Neural progenitor cell (in vitro differentiated cells): ENCODE measurements at regions not wholly inside any gene's neighbourhood (a gene's known extent, or its start where the extent isn't known, plus 50 kb on each side); places are given as distances from the start of the nearest gene placed in this dataset.

Experiments used
- DNase-seq: peaks from one replicate; pipeline ENCODE4 v3.0.0-alpha.2; 2016; ENCODE audit warnings: low spot score
- H2AFZ ChIP-seq: fragments of 200-600 bp; sonication (generic); replicated peaks from 2 replicates; pipeline ENCODE4 v1.6.1; 2016; ENCODE audit warnings: antibody characterized with exemption
- H3F3A ChIP-seq: fragments of 200-600 bp; sonication (generic); 2 replicates; pipeline ENCODE4 v1.6.1; 2016; ENCODE audit warnings: antibody characterized with exemption, low read depth
- H3K27ac ChIP-seq: fragments of 200-600 bp; sonication (generic); 2 replicates; pipeline ENCODE4 v1.5.1; 2016; ENCODE audit warnings: mild to moderate bottlenecking
- H3K27me3 ChIP-seq: fragments of 200-600 bp; sonication (generic); 2 replicates; pipeline ENCODE4 v1.6.1; 2016; ENCODE audit warnings: mild to moderate bottlenecking, moderate library complexity
- H3K36me3 ChIP-seq: fragments of 200-600 bp; sonication (generic); 2 replicates; pipeline ENCODE4 v1.5.1; 2016
- H3K4me1 ChIP-seq: fragments of 200-600 bp; sonication (generic); 2 replicates; pipeline ENCODE4 v1.6.1; 2016; ENCODE audit warnings: mixed run types
- H3K4me2 ChIP-seq: fragments of 200-600 bp; sonication (generic); 2 replicates; pipeline ENCODE4 v1.6.1; 2016
- H3K4me3 ChIP-seq: fragments of 200-600 bp; sonication (generic); 2 replicates; pipeline ENCODE4 v1.5.1; 2016
- H3K79me2 ChIP-seq: fragments of 200-600 bp; sonication (generic); 2 replicates; pipeline ENCODE4 v1.6.1; 2016; ENCODE audit warnings: low read depth
- H3K9ac ChIP-seq: fragments of 200-600 bp; sonication (generic); 2 replicates; pipeline ENCODE4 v1.6.1; 2016
- H3K9me3 ChIP-seq: fragments of 200-600 bp; sonication (generic); 2 replicates; pipeline ENCODE4 v1.5.1; 2016; ENCODE audit warnings: low read depth
- H4K20me1 ChIP-seq: fragments of 200-600 bp; sonication (generic); 2 replicates; pipeline ENCODE4 v1.6.1; 2016; ENCODE audit warnings: low read depth
- H3K27ac Mint-ChIP-seq: 3 replicates; pipeline ENCODE4 v1.8.0; 2021; ENCODE audit warnings: mixed read lengths
- H3K27me3 Mint-ChIP-seq: 2 replicates; pipeline ENCODE4 v1.8.0; 2022; ENCODE audit warnings: low read depth, mild to moderate bottlenecking, inconsistent platforms, moderate library complexity, mixed read lengths; ENCODE audit not compliant: insufficient read depth
- H3K36me3 Mint-ChIP-seq: 3 replicates; pipeline ENCODE4 v1.8.0; 2021; ENCODE audit warnings: mixed read lengths
- H3K4me1 Mint-ChIP-seq: 3 replicates; pipeline ENCODE4 v1.8.0; 2021; ENCODE audit warnings: mixed read lengths
- H3K4me3 Mint-ChIP-seq: 3 replicates; pipeline ENCODE4 v1.8.0; 2021; ENCODE audit warnings: mild to moderate bottlenecking, moderate library complexity, mixed read lengths
- H3K9me3 Mint-ChIP-seq: 3 replicates; pipeline ENCODE4 v1.8.0; 2020; ENCODE audit warnings: mixed read lengths
- CTCF ChIP-seq: fragments of 200-600 bp; sonication (generic); IDR thresholded peaks from 2 replicates; pipeline ENCODE4 v1.5.1; 2017; ENCODE audit warnings: antibody characterized with exemption, mild to moderate bottlenecking
- EZH2 ChIP-seq: fragments of 200-600 bp; sonication (generic); IDR thresholded peaks from 2 replicates; pipeline ENCODE4 v1.6.1; 2017; ENCODE audit warnings: antibody characterized with exemption, mild to moderate bottlenecking, moderate library complexity
- EZH2phosphoT487 ChIP-seq: fragments of 200-600 bp; sonication (generic); IDR thresholded peaks from 2 replicates; pipeline ENCODE4 v1.6.1; 2017; ENCODE audit warnings: antibody characterized with exemption

GRCh38 chr6:43950051-43950605 is 177.1 kb downstream of the MRPL14 start:
- Histone ChIP-seq H2AFZ (no peak overlapping the region), H3K4me1 (peaks cover 10% of the 10 kb centered on the region), H3K4me3 (no peak overlapping the region), H3K9ac (no peak overlapping the region), H3K36me3 (no peaks in the 10 kb centered on the region), H3K4me2 (no peak overlapping the region), H3F3A (no peaks in the 10 kb centered on the region), H3K79me2 (no peaks in the 10 kb centered on the region), H3K27ac (no peak overlapping the region), H3K9me3 (no peaks in the 10 kb centered on the region), H4K20me1 (no peaks in the 10 kb centered on the region), H3K27me3 (no peaks in the 10 kb centered on the region)
- TF ChIP-seq EZH2phosphoT487 (no peak), CTCF (no peak), EZH2 (no peak)
- DNase-seq, result no peak
- H3K9me3 Mint-ChIP-seq, result peaks cover 8% of the 10 kb centered on the region
- peaks cover 15% of the 10 kb centered on the region for H3K4me1 Mint-ChIP-seq
- H3K4me3 Mint-ChIP-seq, result no peak overlapping the region
- H3K27me3 Mint-ChIP-seq, result no peaks in the 10 kb centered on the region
- H3K27ac Mint-ChIP-seq, result no peak overlapping the region
- no peaks in the 10 kb centered on the region for H3K36me3 Mint-ChIP-seq

DNA sequence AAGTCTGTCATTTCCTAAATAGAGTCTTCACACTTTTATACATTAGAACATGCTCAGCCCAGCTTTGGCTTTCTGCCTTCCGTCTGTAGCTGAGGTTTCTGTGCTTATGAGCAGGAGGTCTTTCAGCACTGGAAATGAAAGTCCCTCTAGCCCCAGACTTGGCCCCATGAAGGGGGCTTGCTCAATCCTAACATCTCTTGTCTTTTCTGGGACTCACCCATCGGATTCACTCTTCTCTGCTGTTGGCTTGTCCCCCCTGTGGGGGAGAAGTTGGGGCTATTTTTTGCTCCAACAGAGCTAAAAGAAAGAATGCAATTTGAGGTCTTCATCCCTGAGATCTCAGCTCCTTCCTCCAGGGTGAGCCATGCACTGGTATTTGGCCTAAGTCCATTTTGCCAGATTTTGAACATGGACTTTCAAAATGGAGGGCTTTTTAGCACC is 177.7 kb downstream of the MRPL14 start:
- no peaks in the 10 kb centered on the region for H3K36me3 ChIP-seq
- H3K9me3 ChIP-seq, result no peaks in the 10 kb centered on the region
- no peaks in the 10 kb centered on the region for H4K20me1 ChIP-seq
- Mint-ChIP-seq H3K9me3 (peaks cover 13% of the 10 kb centered on the region), H3K27ac (peak overlapping the region; percentile 70), H3K4me3 (no peak overlapping the region), H3K4me1 (peaks cover 15% of the 10 kb centered on the region), H3K27me3 (no peaks in the 10 kb centered on the region), H3K36me3 (no peaks in the 10 kb centered on the region)
- no peaks in the 10 kb centered on the region for H3K27me3 ChIP-seq
- DNase-seq, result no peak
- no peak overlapping the region for H3K4me2 ChIP-seq
- no peak overlapping the region for H3K4me3 ChIP-seq
- H3K9ac ChIP-seq, result no peak overlapping the region
- no peak overlapping the region for H3K27ac ChIP-seq
- H3K79me2 ChIP-seq, result no peaks in the 10 kb centered on the region
- no peak for TF ChIP-seq EZH2phosphoT487
- no peak for TF ChIP-seq EZH2
- no peak for TF ChIP-seq CTCF
- peaks cover 10% of the 10 kb centered on the region for H3K4me1 ChIP-seq
- no peaks in the 10 kb centered on the region for H3F3A ChIP-seq
- H2AFZ ChIP-seq, result no peak overlapping the region

GRCh38 chr6:43948527-43949485 is 178.4 kb downstream of the MRPL14 start:
- Mint-ChIP-seq H3K4me3 (no peak overlapping the region), H3K27me3 (peaks cover 4% of the 10 kb centered on the region), H3K4me1 (peaks cover 19% of the 10 kb centered on the region), H3K27ac (peak overlapping the region; percentile 70), H3K9me3 (peaks cover 19% of the 10 kb centered on the region), H3K36me3 (no peaks in the 10 kb centered on the region)
- Histone ChIP-seq H3K4me2 (no peak overlapping the region), H3K9me3 (no peaks in the 10 kb centered on the region), H3K27ac (no peak overlapping the region), H3K9ac (no peak overlapping the region), H4K20me1 (no peaks in the 10 kb centered on the region), H3K27me3 (no peaks in the 10 kb centered on the region), H3K4me1 (peaks cover 11% of the 10 kb centered on the region), H2AFZ (no peak overlapping the region), H3K79me2 (no peaks in the 10 kb centered on the region), H3K4me3 (no peak overlapping the region), H3K36me3 (no peaks in the 10 kb centered on the region), H3F3A (no peaks in the 10 kb centered on the region)
- no peak for DNase-seq
- no peak for TF ChIP-seq EZH2phosphoT487

DNA sequence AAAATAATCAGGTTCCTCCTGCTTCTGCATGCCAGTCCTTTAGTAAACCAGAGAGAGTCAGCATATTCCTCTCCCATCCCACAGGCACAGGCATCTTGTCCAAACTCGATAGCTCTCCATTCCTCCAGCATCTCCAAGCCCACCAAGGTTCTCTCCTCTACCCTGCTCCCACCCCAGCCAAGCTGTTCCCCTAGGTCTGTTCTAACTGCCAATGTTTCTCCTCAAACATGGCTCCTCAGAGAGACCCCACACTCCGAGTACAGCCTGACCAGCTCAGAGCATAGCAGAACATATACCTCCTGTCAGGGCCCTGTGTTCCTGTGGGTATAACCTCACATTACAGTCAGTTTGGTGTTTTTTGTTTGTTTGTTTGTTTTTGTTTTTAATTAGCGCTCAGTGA is 177.8 kb downstream of the VEGFA start:
- no peaks in the 10 kb centered on the region for H3K9me3 ChIP-seq

More for the DNA sequence above, 177.8 kb downstream of the VEGFA start:
- Mint-ChIP-seq H3K4me3 (no peak overlapping the region), H3K27me3 (peaks cover 10% of the 10 kb centered on the region), H3K9me3 (peaks cover 19% of the 10 kb centered on the region), H3K27ac (no peak overlapping the region), H3K36me3 (no peaks in the 10 kb centered on the region), H3K4me1 (peaks cover 12% of the 10 kb centered on the region)
- no peak for DNase-seq
- no peaks in the 10 kb centered on the region for H3F3A ChIP-seq
- H2AFZ ChIP-seq, result no peak overlapping the region
- no peak overlapping the region for H3K4me2 ChIP-seq
- H3K4me1 ChIP-seq, result peaks cover 12% of the 10 kb centered on the region
- H4K20me1 ChIP-seq, result no peaks in the 10 kb centered on the region
- H3K4me3 ChIP-seq, result no peak overlapping the region
- no peak overlapping the region for H3K27ac ChIP-seq
- no peak overlapping the region for H3K9ac ChIP-seq
- TF ChIP-seq EZH2, result no peak
- TF ChIP-seq EZH2phosphoT487, result no peak
- no peak for TF ChIP-seq CTCF
- H3K27me3 ChIP-seq, result no peaks in the 10 kb centered on the region
- H3K79me2 ChIP-seq, result no peaks in the 10 kb centered on the region
- no peaks in the 10 kb centered on the region for H3K36me3 ChIP-seq
